ENCODE measurements at regions not wholly inside any gene's neighbourhood (a gene's known extent, or its start where the extent isn't known, plus 50 kb on each side); places are given as distances from the start of the nearest gene placed in this dataset.

GRCh38 chr16:55002419-55002818 lies 71.8 kb downstream of the IRX5 start:
- Histone ChIP-seq H3K9me3 (ENCODE audit: control insufficient read depth, insufficient read depth, low read length) (no peaks in the 10 kb centered on the region), H3K27ac (ENCODE audit: low read length) (no peak overlapping the region), H3K4me3 (ENCODE audit: low read length) (no peak overlapping the region), H3K27me3 (ENCODE audit: control insufficient read depth, insufficient read depth, low read length) (no peaks in the 10 kb centered on the region), H3K4me1 (ENCODE audit: control insufficient read depth, insufficient read depth, low read length) (no peaks in the 10 kb centered on the region), H3K36me3 (ENCODE audit: control insufficient read depth, insufficient read depth, low read length) (no peaks in the 10 kb centered on the region)
- 71% methylated on average over 5 of the region's 5 CpGs for WGBS (ENCODE audit: insufficient coverage)
- H3K27ac Mint-ChIP-seq: no peak overlapping the region
- H3K4me3 Mint-ChIP-seq: no peak overlapping the region
- H3K36me3 Mint-ChIP-seq: no peaks in the 10 kb centered on the region
- no peak for ATAC-seq
- TF ChIP-seq CTCF (IDR thresholded peaks at IDR 0.05): no peak
- DNase-seq: no peak
- no peaks in the 10 kb centered on the region for H3K4me1 Mint-ChIP-seq
- intact Hi-C loops (cut with micrococcal nuclease): no loop called here
- H3K27me3 Mint-ChIP-seq (ENCODE audit: low read depth in 2 of 2): no peaks in the 10 kb centered on the region
- no peaks in the 10 kb centered on the region for H3K9me3 Mint-ChIP-seq

GRCh38 chr16:55003306-55003705 lies 72.6 kb downstream of the IRX5 start:
- Histone ChIP-seq H3K27ac (ENCODE audit: low read length) (no peak overlapping the region), H3K9me3 (ENCODE audit: control insufficient read depth, insufficient read depth, low read length) (no peaks in the 10 kb centered on the region), H3K4me3 (ENCODE audit: low read length) (no peak overlapping the region), H3K4me1 (ENCODE audit: control insufficient read depth, insufficient read depth, low read length) (no peaks in the 10 kb centered on the region), H3K27me3 (ENCODE audit: control insufficient read depth, insufficient read depth, low read length) (no peaks in the 10 kb centered on the region), H3K36me3 (ENCODE audit: control insufficient read depth, insufficient read depth, low read length) (no peaks in the 10 kb centered on the region)
- Mint-ChIP-seq H3K9me3 (no peaks in the 10 kb centered on the region), H3K27me3 (ENCODE audit: low read depth in 2 of 2) (no peaks in the 10 kb centered on the region), H3K4me3 (no peak overlapping the region), H3K27ac (no peak overlapping the region), H3K4me1 (no peaks in the 10 kb centered on the region), H3K36me3 (no peaks in the 10 kb centered on the region)
- WGBS (ENCODE audit: insufficient coverage): 47% methylated on average over 2 of the region's 2 CpGs
- no peak for TF ChIP-seq CTCF (IDR thresholded peaks at IDR 0.05)
- intact Hi-C loops (cut with micrococcal nuclease): no loop called here
- DNase-seq: no peak
- ATAC-seq: no peak

- Histone ChIP-seq H3K27ac (ENCODE audit: low read length) (no peak overlapping the region), H3K9me3 (ENCODE audit: control insufficient read depth, insufficient read depth, low read length) (no peaks in the 10 kb centered on the region), H3K4me3 (ENCODE audit: low read length) (no peak overlapping the region), H3K36me3 (ENCODE audit: control insufficient read depth, insufficient read depth, low read length) (no peaks in the 10 kb centered on the region), H3K4me1 (ENCODE audit: control insufficient read depth, insufficient read depth, low read length) (no peaks in the 10 kb centered on the region), H3K27me3 (ENCODE audit: control insufficient read depth, insufficient read depth, low read length) (no peaks in the 10 kb centered on the region)
- no peak for TF ChIP-seq CTCF (IDR thresholded peaks at IDR 0.05)
- ATAC-seq (no peak), DNase-seq (no peak)
- H3K36me3 Mint-ChIP-seq: no peaks in the 10 kb centered on the region
- WGBS (ENCODE audit: insufficient coverage): 92% methylated on average over 12 of the region's 12 CpGs
- intact Hi-C loops (cut with micrococcal nuclease): no loop called here
- H3K4me1 Mint-ChIP-seq: no peaks in the 10 kb centered on the region
- no peak overlapping the region for H3K4me3 Mint-ChIP-seq
- no peak overlapping the region for H3K27ac Mint-ChIP-seq
- H3K9me3 Mint-ChIP-seq: no peaks in the 10 kb centered on the region
- no peaks in the 10 kb centered on the region for H3K27me3 Mint-ChIP-seq (ENCODE audit: low read depth in 2 of 2)
Observed at GRCh38 chr16:55003916-55004315, 73.3 kb downstream of the IRX5 start.

- DNase-seq (no peak), ATAC-seq (no peak)
- Mint-ChIP-seq H3K4me3 (no peak overlapping the region), H3K27ac (no peak overlapping the region), H3K4me1 (no peaks in the 10 kb centered on the region), H3K27me3 (ENCODE audit: low read depth in 2 of 2) (no peaks in the 10 kb centered on the region), H3K9me3 (no peaks in the 10 kb centered on the region), H3K36me3 (no peaks in the 10 kb centered on the region)
- intact Hi-C loops (cut with micrococcal nuclease): no loop called here
- Histone ChIP-seq H3K27ac (ENCODE audit: low read length) (no peak overlapping the region), H3K36me3 (ENCODE audit: control insufficient read depth, insufficient read depth, low read length) (no peaks in the 10 kb centered on the region), H3K4me1 (ENCODE audit: control insufficient read depth, insufficient read depth, low read length) (no peaks in the 10 kb centered on the region), H3K9me3 (ENCODE audit: control insufficient read depth, insufficient read depth, low read length) (no peaks in the 10 kb centered on the region), H3K4me3 (ENCODE audit: low read length) (no peak overlapping the region), H3K27me3 (ENCODE audit: control insufficient read depth, insufficient read depth, low read length) (no peaks in the 10 kb centered on the region)
- 91% methylated on average over 7 of the region's 8 CpGs for WGBS (ENCODE audit: insufficient coverage)
- TF ChIP-seq CTCF (IDR thresholded peaks at IDR 0.05): no peak
Observed at GRCh38 chr16:55007504-55007903, 76.8 kb downstream of the IRX5 start.
